ENCODE measurements at regions not wholly inside any gene's neighbourhood (a gene's known extent, or its start where the extent isn't known, plus 50 kb on each side); places are given as distances from the start of the nearest gene placed in this dataset.

GRCh38 chr21:19224090-19224489 lies 820.5 kb upstream of the TMPRSS15 start:
- TF ChIP-seq CTCF (conservative IDR thresholded peaks at IDR 0.05 in 1 of 2, IDR thresholded peaks at IDR 0.05 in 1 of 2; ENCODE audit: extremely low read depth in 1 of 2, insufficient read depth in 1 of 2, low read depth in 1 of 2, low read length in 2 of 2) (no peak), EZH2 (IDR thresholded peaks at IDR 0.05; ENCODE audit: borderline replicate concordance, low read length) (no peak)

Data from mammary epithelial cell (primary cell).